GM23338 (cell line): ENCODE measurements at regions not wholly inside any gene's neighbourhood (a gene's known extent, or its start where the extent isn't known, plus 50 kb on each side); places are given as distances from the start of the nearest gene placed in this dataset.

Source experiments
- ATAC-seq: fragments of 200-7000 bp; cut with Tn5 transposase; 3 replicates; pipeline ENCODE4 v1.9.1; 2020
- DNase-seq: peaks from one replicate; pipeline ENCODE4 v3.0.0-alpha.2; 2015; ENCODE audit warnings: low spot score
- H2AFZ ChIP-seq: fragments of 200-600 bp; sonication (generic); 2 replicates; pipeline ENCODE4 v1.8.0; 2016; ENCODE audit warnings: antibody characterized with exemption, mild to moderate bottlenecking, moderate library complexity
- H3F3A ChIP-seq: fragments of 200-600 bp; sonication (generic); replicated peaks from 2 replicates; pipeline ENCODE4 v1.8.0; 2017; ENCODE audit warnings: antibody characterized with exemption, mixed run types, low read depth
- H3K27ac ChIP-seq: fragments of 200-600 bp; sonication (generic); 2 replicates; pipeline ENCODE4 v1.6.1; 2016; ENCODE audit warnings: low read depth
- H3K27me3 ChIP-seq: fragments of 200-600 bp; sonication (generic); 2 replicates; pipeline ENCODE4 v1.8.0; 2016; ENCODE audit warnings: mild to moderate bottlenecking, mixed run types, moderate library complexity; ENCODE audit not compliant: insufficient read depth
- H3K36me3 ChIP-seq: fragments of 200-600 bp; sonication (generic); 2 replicates; pipeline ENCODE4 v1.8.0; 2016; ENCODE audit warnings: mild to moderate bottlenecking; ENCODE audit not compliant: insufficient read depth
- H3K4me1 ChIP-seq: fragments of 200-600 bp; sonication (generic); 2 replicates; pipeline ENCODE4 v1.8.0; 2016; ENCODE audit warnings: mild to moderate bottlenecking, moderate library complexity; ENCODE audit not compliant: insufficient read depth
- H3K4me2 ChIP-seq: fragments of 200-600 bp; sonication (generic); 2 replicates; pipeline ENCODE4 v1.7.1; 2017; ENCODE audit warnings: mixed run types
- H3K4me3 ChIP-seq: fragments of 200-600 bp; sonication (generic); 2 replicates; pipeline ENCODE4 v1.6.1; 2016; ENCODE audit warnings: mixed run types
- H3K79me2 ChIP-seq: fragments of 200-600 bp; sonication (generic); replicated peaks from 2 replicates; pipeline ENCODE4 v1.8.0; 2017; ENCODE audit warnings: mild to moderate bottlenecking; ENCODE audit not compliant: insufficient read depth
- H3K9me2 ChIP-seq: fragments of 200-600 bp; sonication (generic); 2 replicates; pipeline ENCODE4 v1.8.0; 2017; ENCODE audit not compliant: insufficient read depth
- H4K20me1 ChIP-seq: fragments of 200-600 bp; sonication (generic); replicated peaks from 2 replicates; pipeline ENCODE4 v1.8.0; 2017; ENCODE audit warnings: mild to moderate bottlenecking; ENCODE audit not compliant: insufficient read depth
- H3K27ac Mint-ChIP-seq: 2 replicates; pipeline ENCODE4 v1.8.0; 2020; ENCODE audit warnings: inconsistent platforms, mild to moderate bottlenecking, moderate library complexity, mixed read lengths
- H3K27me3 Mint-ChIP-seq: 3 replicates; pipeline ENCODE4 v1.8.0; 2022; ENCODE audit warnings: low read depth, mild to moderate bottlenecking, moderate library complexity, mixed read lengths, inconsistent platforms; ENCODE audit not compliant: insufficient read depth, poor library complexity
- H3K36me3 Mint-ChIP-seq: 3 replicates; pipeline ENCODE4 v1.8.0; 2021; ENCODE audit warnings: low read depth, mild to moderate bottlenecking, inconsistent platforms, moderate library complexity, mixed read lengths
- H3K4me1 Mint-ChIP-seq: 3 replicates; pipeline ENCODE4 v1.8.0; 2020; ENCODE audit warnings: mild to moderate bottlenecking, inconsistent platforms, mixed read lengths
- H3K4me3 Mint-ChIP-seq: 3 replicates; pipeline ENCODE4 v1.8.0; 2021; ENCODE audit warnings: moderate library complexity, mild to moderate bottlenecking, inconsistent platforms, mixed read lengths
- H3K9me3 Mint-ChIP-seq: 3 replicates; pipeline ENCODE4 v1.8.0; 2020; ENCODE audit warnings: moderate library complexity, mild to moderate bottlenecking, inconsistent platforms, mixed read lengths
- EZH2 ChIP-seq: fragments of 200-600 bp; sonication (generic); IDR thresholded peaks from one replicate; pipeline ENCODE4 v1.8.0; 2017; ENCODE audit warnings: antibody characterized with exemption, mild to moderate bottlenecking, low read depth; ENCODE audit not compliant: unreplicated experiment
- EZH2phosphoT487 ChIP-seq: fragments of 200-600 bp; sonication (generic); IDR thresholded peaks from one replicate; pipeline ENCODE4 v1.8.1; 2018; ENCODE audit warnings: antibody characterized with exemption; ENCODE audit not compliant: unreplicated experiment
- JUNB ChIP-seq: IDR thresholded peaks from one replicate; pipeline ENCODE4 v1.6.1; 2016; ENCODE audit warnings: antibody characterized with exemption; ENCODE audit not compliant: unreplicated experiment
- NANOG ChIP-seq: IDR thresholded peaks from 2 replicates; pipeline ENCODE4 v1.6.1; 2016; ENCODE audit warnings: antibody characterized with exemption, borderline replicate concordance
- POLR2AphosphoS5 ChIP-seq: IDR thresholded peaks from 2 replicates; pipeline ENCODE4 v1.6.1; 2016; ENCODE audit warnings: antibody characterized with exemption, low read depth
- REST ChIP-seq: IDR thresholded peaks from one replicate; pipeline ENCODE4 v1.6.1; 2018; ENCODE audit warnings: antibody characterized with exemption; ENCODE audit not compliant: unreplicated experiment
- STAT1 ChIP-seq: IDR thresholded peaks from one replicate; pipeline ENCODE4 v1.6.1; 2016; ENCODE audit warnings: antibody characterized with exemption; ENCODE audit not compliant: unreplicated experiment
- ZNF331 ChIP-seq: fragments of 250-450 bp; sonication (Bioruptor Pico); IDR thresholded peaks from 2 replicates; pipeline ENCODE4 v1.5.0; 2020; ENCODE audit warnings: low read depth, mild to moderate bottlenecking, moderate library complexity
- TF ChIP-seq, protein P1 (sequence below), 2 experiments: fragments of 200-600 bp in 1 of 2; sonication (generic) in 1 of 2; conservative IDR thresholded peaks; 2 replicates each; pipeline versions ENCODE4 v1.5.1 to v1.6.1; 2016 to 2017; ENCODE audit warnings: antibody characterized with exemption in 2 of 2, low read depth in 2 of 2, mild to moderate bottlenecking in 2 of 2, moderate library complexity in 1 of 2
- TF ChIP-seq, protein P2 (sequence below): fragments of 250-450 bp; sonication (Bioruptor Pico); IDR thresholded peaks from 2 replicates; pipeline ENCODE4 v1.5.0; 2020; ENCODE audit warnings: mild to moderate bottlenecking, moderate library complexity

DNA sequence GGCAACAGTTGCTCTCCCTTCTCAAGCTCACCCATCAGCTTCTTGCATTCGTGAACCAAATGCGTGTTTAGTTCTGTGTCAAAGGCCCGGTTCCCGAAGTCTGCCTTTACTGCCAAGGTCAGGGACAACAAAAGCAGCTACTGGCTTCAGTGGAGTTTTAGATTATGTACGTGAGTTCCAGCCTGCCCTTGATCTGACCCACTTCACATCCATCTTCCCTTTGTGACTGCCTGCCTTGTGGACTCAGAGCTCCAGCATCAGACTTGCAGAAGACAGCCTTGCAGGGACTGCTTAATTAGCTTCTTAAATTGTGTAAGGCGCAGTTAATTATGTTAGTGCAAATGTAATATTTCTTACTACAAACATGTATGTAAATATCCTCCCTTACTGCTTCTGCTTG, 774.7 kb upstream of the EDIL3 start:
- Histone ChIP-seq H3K79me2 (no peaks in the 10 kb centered on the region), H3K4me1 (no peaks in the 10 kb centered on the region), H3K36me3 (no peaks in the 10 kb centered on the region), H3K27ac (no peak overlapping the region), H3F3A (no peaks in the 10 kb centered on the region), H4K20me1 (no peaks in the 10 kb centered on the region), H3K9me2 (no peaks in the 10 kb centered on the region), H3K4me3 (no peak overlapping the region), H3K27me3 (no peaks in the 10 kb centered on the region), H2AFZ (no peak overlapping the region; the same call in 1 of the 2 replicates), H3K4me2 (no peak overlapping the region)
- no peak overlapping the region for H3K27ac Mint-ChIP-seq
- no peak for ATAC-seq
- H3K9me3 Mint-ChIP-seq = no peaks in the 10 kb centered on the region
- H3K36me3 Mint-ChIP-seq = no peaks in the 10 kb centered on the region
- no peak for TF ChIP-seq STAT1
- TF ChIP-seq ZNF331 (CRISPR knock-in tag) = no peak
- TF ChIP-seq EZH2phosphoT487 = no peak
- TF ChIP-seq POLR2AphosphoS5 = no peak
- TF ChIP-seq EZH2 = no peak
- TF ChIP-seq REST = no peak
- no peak for TF ChIP-seq JUNB
- H3K4me1 Mint-ChIP-seq = no peaks in the 10 kb centered on the region
- DNase-seq = no peak
- no peak overlapping the region for H3K4me3 Mint-ChIP-seq
- H3K27me3 Mint-ChIP-seq = peaks cover 1% of the 10 kb centered on the region

DNA sequence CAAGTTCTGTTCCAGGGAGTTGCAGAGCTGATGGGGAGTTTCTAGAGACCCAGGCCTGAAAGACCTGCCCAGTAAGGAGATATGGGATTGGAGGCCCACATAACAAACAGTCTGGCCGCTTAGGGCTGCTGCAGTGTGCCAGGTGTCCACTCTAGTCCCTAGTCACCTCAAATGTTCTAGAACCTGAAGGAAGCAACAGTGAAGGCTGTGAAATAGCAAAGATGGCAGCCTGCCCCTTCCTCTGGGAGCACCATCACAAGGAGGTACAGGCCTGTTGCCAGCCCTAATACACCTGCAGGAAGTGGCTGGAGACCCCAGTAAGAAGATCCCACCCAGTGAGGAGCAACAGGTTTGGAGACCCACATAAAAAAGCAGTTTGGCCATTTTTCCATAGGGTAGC, 783.8 kb upstream of the EDIL3 start:
- H3K27ac ChIP-seq = no peak overlapping the region
- no peaks in the 10 kb centered on the region for H3K27me3 ChIP-seq
- H3K4me1 ChIP-seq = no peaks in the 10 kb centered on the region
- no peaks in the 10 kb centered on the region for H3K36me3 ChIP-seq
- ATAC-seq (no peak), DNase-seq (no peak)
- H4K20me1 ChIP-seq = no peaks in the 10 kb centered on the region
- H3K9me2 ChIP-seq = peaks cover 3% of the 10 kb centered on the region; the same call in 1 of the 2 replicates
- no peaks in the 10 kb centered on the region for H3F3A ChIP-seq
- H3K79me2 ChIP-seq = no peaks in the 10 kb centered on the region
- no peak overlapping the region for H3K4me2 ChIP-seq
- peaks cover 10% of the 10 kb centered on the region for H3K9me3 Mint-ChIP-seq
- no peak overlapping the region for H3K27ac Mint-ChIP-seq
- H3K36me3 Mint-ChIP-seq = peaks cover 6% of the 10 kb centered on the region; the same call in 2 of the 3 replicates
- no peak overlapping the region for H2AFZ ChIP-seq
- no peak overlapping the region for H3K4me3 Mint-ChIP-seq
- H3K4me3 ChIP-seq = no peak overlapping the region
- peaks cover 3% of the 10 kb centered on the region for H3K27me3 Mint-ChIP-seq
- no peaks in the 10 kb centered on the region for H3K4me1 Mint-ChIP-seq
- TF ChIP-seq, protein P1, sequence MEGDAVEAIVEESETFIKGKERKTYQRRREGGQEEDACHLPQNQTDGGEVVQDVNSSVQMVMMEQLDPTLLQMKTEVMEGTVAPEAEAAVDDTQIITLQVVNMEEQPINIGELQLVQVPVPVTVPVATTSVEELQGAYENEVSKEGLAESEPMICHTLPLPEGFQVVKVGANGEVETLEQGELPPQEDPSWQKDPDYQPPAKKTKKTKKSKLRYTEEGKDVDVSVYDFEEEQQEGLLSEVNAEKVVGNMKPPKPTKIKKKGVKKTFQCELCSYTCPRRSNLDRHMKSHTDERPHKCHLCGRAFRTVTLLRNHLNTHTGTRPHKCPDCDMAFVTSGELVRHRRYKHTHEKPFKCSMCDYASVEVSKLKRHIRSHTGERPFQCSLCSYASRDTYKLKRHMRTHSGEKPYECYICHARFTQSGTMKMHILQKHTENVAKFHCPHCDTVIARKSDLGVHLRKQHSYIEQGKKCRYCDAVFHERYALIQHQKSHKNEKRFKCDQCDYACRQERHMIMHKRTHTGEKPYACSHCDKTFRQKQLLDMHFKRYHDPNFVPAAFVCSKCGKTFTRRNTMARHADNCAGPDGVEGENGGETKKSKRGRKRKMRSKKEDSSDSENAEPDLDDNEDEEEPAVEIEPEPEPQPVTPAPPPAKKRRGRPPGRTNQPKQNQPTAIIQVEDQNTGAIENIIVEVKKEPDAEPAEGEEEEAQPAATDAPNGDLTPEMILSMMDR (conservative IDR thresholded peaks at IDR 0.05; ENCODE audit: low read depth in 2 of 2) = no peak
- TF ChIP-seq, protein P2, sequence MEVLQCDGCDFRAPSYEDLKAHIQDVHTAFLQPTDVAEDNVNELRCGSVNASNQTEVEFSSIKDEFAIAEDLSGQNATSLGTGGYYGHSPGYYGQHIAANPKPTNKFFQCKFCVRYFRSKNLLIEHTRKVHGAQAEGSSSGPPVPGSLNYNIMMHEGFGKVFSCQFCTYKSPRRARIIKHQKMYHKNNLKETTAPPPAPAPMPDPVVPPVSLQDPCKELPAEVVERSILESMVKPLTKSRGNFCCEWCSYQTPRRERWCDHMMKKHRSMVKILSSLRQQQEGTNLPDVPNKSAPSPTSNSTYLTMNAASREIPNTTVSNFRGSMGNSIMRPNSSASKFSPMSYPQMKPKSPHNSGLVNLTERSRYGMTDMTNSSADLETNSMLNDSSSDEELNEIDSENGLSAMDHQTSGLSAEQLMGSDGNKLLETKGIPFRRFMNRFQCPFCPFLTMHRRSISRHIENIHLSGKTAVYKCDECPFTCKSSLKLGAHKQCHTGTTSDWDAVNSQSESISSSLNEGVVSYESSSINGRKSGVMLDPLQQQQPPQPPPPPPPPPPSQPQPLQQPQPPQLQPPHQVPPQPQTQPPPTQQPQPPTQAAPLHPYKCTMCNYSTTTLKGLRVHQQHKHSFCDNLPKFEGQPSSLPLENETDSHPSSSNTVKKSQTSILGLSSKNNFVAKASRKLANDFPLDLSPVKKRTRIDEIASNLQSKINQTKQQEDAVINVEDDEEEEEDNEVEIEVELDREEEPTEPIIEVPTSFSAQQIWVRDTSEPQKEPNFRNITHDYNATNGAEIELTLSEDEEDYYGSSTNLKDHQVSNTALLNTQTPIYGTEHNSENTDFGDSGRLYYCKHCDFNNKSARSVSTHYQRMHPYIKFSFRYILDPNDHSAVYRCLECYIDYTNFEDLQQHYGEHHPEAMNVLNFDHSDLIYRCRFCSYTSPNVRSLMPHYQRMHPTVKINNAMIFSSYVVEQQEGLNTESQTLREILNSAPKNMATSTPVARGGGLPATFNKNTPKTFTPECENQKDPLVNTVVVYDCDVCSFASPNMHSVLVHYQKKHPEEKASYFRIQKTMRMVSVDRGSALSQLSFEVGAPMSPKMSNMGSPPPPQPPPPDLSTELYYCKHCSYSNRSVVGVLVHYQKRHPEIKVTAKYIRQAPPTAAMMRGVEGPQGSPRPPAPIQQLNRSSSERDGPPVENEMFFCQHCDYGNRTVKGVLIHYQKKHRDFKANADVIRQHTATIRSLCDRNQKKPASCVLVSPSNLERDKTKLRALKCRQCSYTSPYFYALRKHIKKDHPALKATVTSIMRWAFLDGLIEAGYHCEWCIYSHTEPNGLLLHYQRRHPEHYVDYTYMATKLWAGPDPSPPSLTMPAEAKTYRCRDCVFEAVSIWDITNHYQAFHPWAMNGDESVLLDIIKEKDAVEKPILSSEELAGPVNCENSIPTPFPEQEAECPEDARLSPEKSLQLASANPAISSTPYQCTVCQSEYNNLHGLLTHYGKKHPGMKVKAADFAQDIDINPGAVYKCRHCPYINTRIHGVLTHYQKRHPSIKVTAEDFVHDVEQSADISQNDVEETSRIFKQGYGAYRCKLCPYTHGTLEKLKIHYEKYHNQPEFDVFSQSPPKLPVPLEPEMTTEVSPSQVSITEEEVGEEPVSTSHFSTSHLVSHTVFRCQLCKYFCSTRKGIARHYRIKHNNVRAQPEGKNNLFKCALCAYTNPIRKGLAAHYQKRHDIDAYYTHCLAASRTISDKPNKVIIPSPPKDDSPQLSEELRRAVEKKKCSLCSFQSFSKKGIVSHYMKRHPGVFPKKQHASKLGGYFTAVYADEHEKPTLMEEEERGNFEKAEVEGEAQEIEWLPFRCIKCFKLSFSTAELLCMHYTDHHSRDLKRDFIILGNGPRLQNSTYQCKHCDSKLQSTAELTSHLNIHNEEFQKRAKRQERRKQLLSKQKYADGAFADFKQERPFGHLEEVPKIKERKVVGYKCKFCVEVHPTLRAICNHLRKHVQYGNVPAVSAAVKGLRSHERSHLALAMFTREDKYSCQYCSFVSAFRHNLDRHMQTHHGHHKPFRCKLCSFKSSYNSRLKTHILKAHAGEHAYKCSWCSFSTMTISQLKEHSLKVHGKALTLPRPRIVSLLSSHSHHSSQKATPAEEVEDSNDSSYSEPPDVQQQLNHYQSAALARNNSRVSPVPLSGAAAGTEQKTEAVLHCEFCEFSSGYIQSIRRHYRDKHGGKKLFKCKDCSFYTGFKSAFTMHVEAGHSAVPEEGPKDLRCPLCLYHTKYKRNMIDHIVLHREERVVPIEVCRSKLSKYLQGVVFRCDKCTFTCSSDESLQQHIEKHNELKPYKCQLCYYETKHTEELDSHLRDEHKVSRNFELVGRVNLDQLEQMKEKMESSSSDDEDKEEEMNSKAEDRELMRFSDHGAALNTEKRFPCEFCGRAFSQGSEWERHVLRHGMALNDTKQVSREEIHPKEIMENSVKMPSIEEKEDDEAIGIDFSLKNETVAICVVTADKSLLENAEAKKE (CRISPR knock-in tag) = no peak
- TF ChIP-seq ZNF331 (CRISPR knock-in tag) (no peak), EZH2 (no peak), NANOG (no peak)
